Erythroblast (primary cell): ENCODE measurements at regions not wholly inside any gene's neighbourhood (a gene's known extent, or its start where the extent isn't known, plus 50 kb on each side); places are given as distances from the start of the nearest gene placed in this dataset.

Source experiments
- GATA1 ChIP-seq: IDR thresholded peaks from 2 replicates; pipeline ENCODE4 v1.6.1; 2011; ENCODE audit warnings: low read depth, mild to moderate bottlenecking, control low read depth, low read length, moderate library complexity
- POLR2A ChIP-seq: IDR thresholded peaks from 2 replicates; pipeline ENCODE4 v1.6.1; 2011; ENCODE audit warnings: mild to moderate bottlenecking, low read length

GRCh38 chr16:54801057-54801844 lies 129.4 kb upstream of the IRX5 start:
- TF ChIP-seq POLR2A (no peak), GATA1 (no peak)
